ENCODE measurements at regions not wholly inside any gene's neighbourhood (a gene's known extent, or its start where the extent isn't known, plus 50 kb on each side); places are given as distances from the start of the nearest gene placed in this dataset.

- CTCF ChIA-PET = no interaction called here
- TF ChIP-seq GATA2 (IDR thresholded peaks at IDR 0.05; ENCODE audit: insufficient read depth, insufficient read length, low read depth, low read length) = no peak
- no peak for TF ChIP-seq POLR2A (IDR thresholded peaks at IDR 0.05; ENCODE audit: low read depth, low read length)
- TF ChIP-seq CTCF (IDR thresholded peaks at IDR 0.05; ENCODE audit: extremely low read depth in 1 of 2, insufficient read depth in 1 of 2, low read depth in 1 of 2, low read length in 2 of 2) = no peak
- TF ChIP-seq FOS (IDR thresholded peaks at IDR 0.05; ENCODE audit: borderline replicate concordance, insufficient read depth, low read length) = no peak
- TF ChIP-seq MAX (IDR thresholded peaks at IDR 0.05; ENCODE audit: insufficient read depth, insufficient read length) = no peak
- TF ChIP-seq EZH2 (IDR thresholded peaks at IDR 0.05; ENCODE audit: borderline replicate concordance, low read depth, low read length, severe bottlenecking) = no peak
- no peak for TF ChIP-seq JUN (IDR thresholded peaks at IDR 0.05; ENCODE audit: borderline replicate concordance, insufficient read depth, insufficient read length, low read depth)
- no peak for TF ChIP-seq MYC (IDR thresholded peaks at IDR 0.05; ENCODE audit: low read depth, low read length)
- TF ChIP-seq POLR2AphosphoS5 (IDR thresholded peaks at IDR 0.05; ENCODE audit: insufficient read depth, low read depth, low read length) = no peak
These were observed 240.2 kb downstream of the BCAT1 start for GRCh38 chr12:24708718-24709117.

More at GRCh38 chr12:24708718-24709117, 240.2 kb downstream of the BCAT1 start:
- BruUV-seq (replicated peaks) = no TSS peak
- no peak overlapping the region for H3K4me2 ChIP-seq (ENCODE audit: insufficient read depth, low read length)
- H3K36me3 ChIP-seq (ENCODE audit: control insufficient read depth in 2 of 2, extremely low read depth in 1 of 2, insufficient read depth in 2 of 2, low read length in 2 of 2) = no peaks in the 10 kb centered on the region
- H3K79me2 ChIP-seq (ENCODE audit: control insufficient read depth, insufficient read depth, low read length) = no peaks in the 10 kb centered on the region
- H3K4me1 ChIP-seq (ENCODE audit: control insufficient read depth, extremely low read depth, insufficient read depth, low read length) = no peaks in the 10 kb centered on the region
- no peaks in the 10 kb centered on the region for H3K27me3 ChIP-seq (ENCODE audit: control insufficient read depth in 2 of 2, insufficient read depth in 2 of 2, low read length in 2 of 2)
- intact Hi-C loops (cut with micrococcal nuclease) = no loop called here
- H3K4me3 ChIP-seq (replicated peaks in 1 of 3; ENCODE audit: insufficient read depth in 1 of 3, low read depth in 1 of 3, low read length in 3 of 3) = no peak overlapping the region
- H3K9ac ChIP-seq (replicated peaks; ENCODE audit: extremely low read depth, insufficient read depth, low read length) = no peak overlapping the region
- dilution Hi-C loops (cut with MboI; ENCODE audit: extremely low pct_ligation_motif_present, low sequenced_read_pairs) = no loop called here
- no peak for FAIRE-seq
- no peaks in the 10 kb centered on the region for H3K9me1 ChIP-seq (replicated peaks; ENCODE audit: control insufficient read depth, extremely low read depth, insufficient read depth, low read length)
- H2AFZ ChIP-seq (ENCODE audit: low read depth, low read length) = no peak overlapping the region
- no peak for DNase-seq (ENCODE audit: low read depth, low spot score)
- POLR2A ChIA-PET = no interaction called here
- no peaks in the 10 kb centered on the region for H4K20me1 ChIP-seq (replicated peaks; ENCODE audit: control insufficient read depth, extremely low read depth, insufficient read depth, low read length)
- H3K27ac ChIP-seq (ENCODE audit: insufficient read depth, low read depth, low read length) = no peak overlapping the region
- H3K9me3 ChIP-seq (replicated peaks; ENCODE audit: control insufficient read depth, insufficient read depth, low read length) = no peaks in the 10 kb centered on the region
